MM.1S (cell line): ENCODE measurements at regions not wholly inside any gene's neighbourhood (a gene's known extent, or its start where the extent isn't known, plus 50 kb on each side); places are given as distances from the start of the nearest gene placed in this dataset.

Experiments used
- DNase-seq: peaks from one replicate; pipeline ENCODE4 v3.0.0-alpha.2; 2015
- H2AFZ ChIP-seq: fragments of 300-600 bp; sonication (generic); 2 replicates; pipeline ENCODE4 v1.6.0; 2016; ENCODE audit warnings: antibody characterized with exemption, low read length
- H3F3A ChIP-seq: fragments of 300-600 bp; sonication (generic); 2 replicates; pipeline ENCODE4 v1.6.1; 2016; ENCODE audit warnings: mild to moderate bottlenecking, antibody characterized with exemption, low read length, moderate library complexity, mixed read lengths; ENCODE audit not compliant: insufficient read depth
- H3K27ac ChIP-seq: fragments of 300-600 bp; sonication (generic); 2 replicates; pipeline ENCODE4 v1.5.1; 2016; ENCODE audit warnings: mild to moderate bottlenecking, low read length
- H3K27me3 ChIP-seq: fragments of 300-600 bp; sonication (generic); replicated peaks from 2 replicates; pipeline ENCODE4 v1.6.0; 2016; ENCODE audit warnings: low read length; ENCODE audit not compliant: insufficient read depth
- H3K36me3 ChIP-seq: fragments of 300-600 bp; sonication (generic); replicated peaks from 2 replicates; pipeline ENCODE4 v1.6.1; 2016; ENCODE audit warnings: mild to moderate bottlenecking, low read length, mixed read lengths; ENCODE audit not compliant: insufficient read depth
- H3K4me1 ChIP-seq: fragments of 300-600 bp; sonication (generic); 2 replicates; pipeline ENCODE4 v1.6.1; 2016; ENCODE audit warnings: low read length, mixed read lengths
- H3K4me2 ChIP-seq: fragments of 300-600 bp; sonication (generic); 2 replicates; pipeline ENCODE4 v1.6.0; 2016; ENCODE audit warnings: low read depth, low read length
- H3K4me3 ChIP-seq: fragments of 300-600 bp; sonication (generic); 2 replicates; pipeline ENCODE4 v1.5.1; 2016; ENCODE audit warnings: low read length, mixed read lengths
- H3K79me2 ChIP-seq: fragments of 300-600 bp; sonication (generic); 2 replicates; pipeline ENCODE4 v1.6.1; 2016; ENCODE audit warnings: mixed run types, low read length, mixed read lengths
- H3K9ac ChIP-seq: fragments of 300-600 bp; sonication (generic); 2 replicates; pipeline ENCODE4 v1.6.1; 2016; ENCODE audit warnings: low read length, mixed read lengths
- H3K9me2 ChIP-seq: fragments of 300-600 bp; sonication (generic); replicated peaks from 2 replicates; pipeline ENCODE4 v1.6.1; 2016; ENCODE audit warnings: mild to moderate bottlenecking, low read length, mixed read lengths; ENCODE audit not compliant: insufficient read depth
- H3K9me3 ChIP-seq: fragments of 300-600 bp; sonication (generic); replicated peaks from 2 replicates; pipeline ENCODE4 v1.6.1; 2016; ENCODE audit warnings: mild to moderate bottlenecking, low read length, mixed read lengths; ENCODE audit not compliant: insufficient read depth
- H4K20me1 ChIP-seq: fragments of 300-600 bp; sonication (generic); 2 replicates; pipeline ENCODE4 v1.6.1; 2016; ENCODE audit warnings: mild to moderate bottlenecking, low read length, moderate library complexity, mixed read lengths; ENCODE audit not compliant: insufficient read depth
- CTCF ChIP-seq: fragments of 300-600 bp; sonication (generic); IDR thresholded peaks from 2 replicates; pipeline ENCODE4 v1.5.1; 2016; ENCODE audit warnings: antibody characterized with exemption, low read length, mixed read lengths
- EZH2 ChIP-seq: fragments of 300-600 bp; sonication (generic); optimal IDR thresholded peaks from 2 replicates; pipeline ENCODE3; 2017; ENCODE audit warnings: low read depth, mild to moderate bottlenecking, antibody characterized with exemption, low read length, mixed read lengths
- EZH2phosphoT487 ChIP-seq: fragments of 300-600 bp; sonication (generic); IDR thresholded peaks from 2 replicates; pipeline ENCODE4 v1.6.1; 2018; ENCODE audit warnings: antibody characterized with exemption, low read length

GRCh38 chr14:44300916-44301315, 206.2 kb downstream of the FSCB start:
- DNase-seq = no peak
- no peak overlapping the region for H2AFZ ChIP-seq
- no peaks in the 10 kb centered on the region for H3K79me2 ChIP-seq
- H3K4me2 ChIP-seq = no peak overlapping the region
- no peaks in the 10 kb centered on the region for H3K36me3 ChIP-seq
- H3K27ac ChIP-seq = no peak overlapping the region
- no peak for TF ChIP-seq CTCF
- no peaks in the 10 kb centered on the region for H3K4me1 ChIP-seq
- H3K9me3 ChIP-seq = no peaks in the 10 kb centered on the region
- H3K9ac ChIP-seq = no peak overlapping the region
- H4K20me1 ChIP-seq = no peaks in the 10 kb centered on the region
- no peaks in the 10 kb centered on the region for H3K9me2 ChIP-seq
- no peaks in the 10 kb centered on the region for H3F3A ChIP-seq
- no peaks in the 10 kb centered on the region for H3K27me3 ChIP-seq
- H3K4me3 ChIP-seq = no peak overlapping the region

- Histone ChIP-seq H3K9me2 (no peaks in the 10 kb centered on the region), H3F3A (no peaks in the 10 kb centered on the region), H3K9ac (no peak overlapping the region)
These were observed 209.6 kb downstream of the FSCB start for GRCh38 chr14:44297437-44297836.

GRCh38 chr14:44291366-44291915, 215.6 kb downstream of the FSCB start:
- H3K9me3 ChIP-seq = no peaks in the 10 kb centered on the region
- DNase-seq = no peak
- TF ChIP-seq EZH2phosphoT487 = no peak
- TF ChIP-seq EZH2 = no peak
- no peak for TF ChIP-seq CTCF
- no peaks in the 10 kb centered on the region for H3F3A ChIP-seq
- no peak overlapping the region for H2AFZ ChIP-seq
- no peak overlapping the region for H3K27ac ChIP-seq
- no peaks in the 10 kb centered on the region for H3K36me3 ChIP-seq
- H3K4me2 ChIP-seq = no peak overlapping the region
- no peaks in the 10 kb centered on the region for H3K79me2 ChIP-seq
- no peaks in the 10 kb centered on the region for H4K20me1 ChIP-seq
- no peaks in the 10 kb centered on the region for H3K9me2 ChIP-seq
- no peaks in the 10 kb centered on the region for H3K27me3 ChIP-seq
- H3K4me1 ChIP-seq = no peaks in the 10 kb centered on the region
- no peak overlapping the region for H3K9ac ChIP-seq
- no peak overlapping the region for H3K4me3 ChIP-seq

More at GRCh38 chr14:44297437-44297836, 209.6 kb downstream of the FSCB start:
- H3K4me1 ChIP-seq = no peaks in the 10 kb centered on the region
- TF ChIP-seq EZH2phosphoT487 (no peak), CTCF (no peak), EZH2 (no peak)
- H3K9me3 ChIP-seq = no peaks in the 10 kb centered on the region
- H4K20me1 ChIP-seq = no peaks in the 10 kb centered on the region
- no peak overlapping the region for H2AFZ ChIP-seq
- no peaks in the 10 kb centered on the region for H3K36me3 ChIP-seq
- DNase-seq = no peak
- H3K4me2 ChIP-seq = no peak overlapping the region
- no peaks in the 10 kb centered on the region for H3K27me3 ChIP-seq
- no peak overlapping the region for H3K27ac ChIP-seq
- H3K4me3 ChIP-seq = no peak overlapping the region
- no peaks in the 10 kb centered on the region for H3K79me2 ChIP-seq
